Transverse colon (tissue), 4 donors: ENCODE measurements at regions not wholly inside any gene's neighbourhood (a gene's known extent, or its start where the extent isn't known, plus 50 kb on each side); places are given as distances from the start of the nearest gene placed in this dataset.

ENCODE experiments used
- DNase-seq: peaks from one replicate; pipeline ENCODE4 v3.0.0-alpha.2; 2019
- H3K27ac ChIP-seq, 4 donors: fragments of 200-600 bp; sonication (generic); 2 replicates each; pipeline ENCODE4 v1.5.1; 2016 to 2018; ENCODE audit warnings: inconsistent platforms in 4 of 4
- H3K27me3 ChIP-seq: fragments of 200-600 bp; sonication (generic); 2 replicates; pipeline ENCODE4 v1.5.1; 2017; ENCODE audit warnings: inconsistent platforms
- H3K36me3 ChIP-seq, 4 donors: fragments of 200-600 bp; sonication (generic); 2 replicates each; pipeline ENCODE4 v1.5.1; 2017 to 2019; ENCODE audit warnings: inconsistent platforms in 4 of 4
- H3K4me1 ChIP-seq, 4 donors: fragments of 200-600 bp; sonication (generic); 2 replicates each; pipeline ENCODE4 v1.5.1; 2017 to 2020; ENCODE audit warnings: inconsistent platforms in 4 of 4
- H3K4me3 ChIP-seq, 4 donors: fragments of 200-600 bp; sonication (generic); 1 replicate in 1 of 4; 2 replicates in 3 of 4; pipeline versions ENCODE4 v1.5.1 to v1.6.1; 2017 to 2019; ENCODE audit warnings: inconsistent platforms in 4 of 4
- H3K9me3 ChIP-seq, 2 donors: fragments of 200-600 bp; sonication (generic); 2 replicates each; pipeline ENCODE4 v1.5.1; 2017 to 2019; ENCODE audit warnings: inconsistent platforms in 2 of 2
- EP300 ChIP-seq: sonication (generic); formaldehyde crosslinking; IDR thresholded peaks from one replicate; pipeline ENCODE4 v1.6.1; 2017; ENCODE audit warnings: antibody characterized with exemption, low read depth
- POLR2A ChIP-seq: fragments of 450-650 bp; IDR thresholded peaks from one replicate; pipeline ENCODE4 v1.6.1; 2016; ENCODE audit warnings: antibody characterized with exemption, mild to moderate bottlenecking, moderate library complexity
- POLR2AphosphoS5 ChIP-seq, 3 donors: sonication (generic); formaldehyde crosslinking; IDR thresholded peaks; one replicate each; pipeline ENCODE4 v1.6.1; 2016; ENCODE audit warnings: antibody characterized with exemption in 3 of 3
- WGBS, 2 donors: methylation state at CpG; one replicate each; pipeline ENCODE4 v1.1.5; 2018; ENCODE audit warnings: low coverage in 1 of 2; 5-methylcytosine and 5-hydroxymethylcytosine counted together
- in situ Hi-C, 4 donors: fragments of 200-750 bp; cut with MboI; loops; one replicate each; pipeline versions ENCODE4 v1.15.0 to v1.15.1; 2017; ENCODE audit warnings: low sequenced_read_pairs in 3 of 4, low pct_ligation_motif_present in 1 of 4, low pct_unique_long_range_greater_than_20kb in 1 of 4
- intact Hi-C: fragments of 100-400 bp; cut with DNase I; formaldehyde crosslinking; loops from one replicate; pipeline ENCODE4 v1.15.1; 2023; ENCODE audit warnings: low total_unique reads
- TF ChIP-seq, protein P1 (sequence below), 5 experiments: fragments of 200-600 bp in 3 of 5; fragments of 450-650 bp in 2 of 5; sonication (generic) in 3 of 5; IDR thresholded peaks; 1 replicate in 2 of 5; 2 replicates in 3 of 5; pipeline ENCODE4 v1.5.1; 2016 to 2017; ENCODE audit warnings: antibody characterized with exemption in 5 of 5, inconsistent platforms in 3 of 5, mild to moderate bottlenecking in 2 of 5, moderate library complexity in 1 of 5

DNA sequence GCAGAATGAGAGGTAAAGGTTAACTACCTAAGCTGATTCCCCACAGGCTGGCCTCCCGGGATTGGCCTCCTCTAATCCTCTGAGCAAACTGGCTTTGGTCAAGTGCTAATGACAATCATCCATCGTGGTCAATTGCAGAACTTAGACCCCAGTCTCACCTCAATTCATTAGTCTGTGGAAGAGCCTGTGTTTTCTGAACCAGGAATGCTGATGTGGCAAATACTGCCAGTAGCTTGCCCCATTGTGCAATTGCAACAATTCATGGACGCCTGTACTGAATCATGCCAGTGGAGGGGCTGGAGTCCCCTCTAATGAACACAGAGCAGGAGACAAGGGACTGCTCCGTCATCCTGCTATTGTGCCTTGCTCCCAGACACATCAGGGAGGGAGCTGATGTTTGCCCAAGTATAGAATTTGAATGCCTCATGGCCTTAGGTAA, 1256.5 kb downstream of the EFNB2 start:
- no peaks in the 10 kb centered on the region for H3K36me3 ChIP-seq
- intact Hi-C loops, result no loop called here
- no peak overlapping the region for H3K4me3 ChIP-seq
- DNase-seq, result no peak
- 65% methylated on average over 4 of the region's 4 CpGs; no CpG with 5 or more reads in 1 of the 2 donors for WGBS, 2 donors
- H3K27ac ChIP-seq, result no peak overlapping the region
- no peaks in the 10 kb centered on the region for H3K9me3 ChIP-seq
- H3K4me1 ChIP-seq, result no peaks in the 10 kb centered on the region
- TF ChIP-seq, protein P1, sequence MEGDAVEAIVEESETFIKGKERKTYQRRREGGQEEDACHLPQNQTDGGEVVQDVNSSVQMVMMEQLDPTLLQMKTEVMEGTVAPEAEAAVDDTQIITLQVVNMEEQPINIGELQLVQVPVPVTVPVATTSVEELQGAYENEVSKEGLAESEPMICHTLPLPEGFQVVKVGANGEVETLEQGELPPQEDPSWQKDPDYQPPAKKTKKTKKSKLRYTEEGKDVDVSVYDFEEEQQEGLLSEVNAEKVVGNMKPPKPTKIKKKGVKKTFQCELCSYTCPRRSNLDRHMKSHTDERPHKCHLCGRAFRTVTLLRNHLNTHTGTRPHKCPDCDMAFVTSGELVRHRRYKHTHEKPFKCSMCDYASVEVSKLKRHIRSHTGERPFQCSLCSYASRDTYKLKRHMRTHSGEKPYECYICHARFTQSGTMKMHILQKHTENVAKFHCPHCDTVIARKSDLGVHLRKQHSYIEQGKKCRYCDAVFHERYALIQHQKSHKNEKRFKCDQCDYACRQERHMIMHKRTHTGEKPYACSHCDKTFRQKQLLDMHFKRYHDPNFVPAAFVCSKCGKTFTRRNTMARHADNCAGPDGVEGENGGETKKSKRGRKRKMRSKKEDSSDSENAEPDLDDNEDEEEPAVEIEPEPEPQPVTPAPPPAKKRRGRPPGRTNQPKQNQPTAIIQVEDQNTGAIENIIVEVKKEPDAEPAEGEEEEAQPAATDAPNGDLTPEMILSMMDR (IDR thresholded peaks at IDR 0.05), result no peak
- TF ChIP-seq EP300, result no peak
- TF ChIP-seq POLR2AphosphoS5 (IDR thresholded peaks at IDR 0.05), result no peak
- TF ChIP-seq POLR2A, result no peak
- no peaks in the 10 kb centered on the region for H3K27me3 ChIP-seq
- in situ Hi-C loops, result no loop called here

- intact Hi-C loops, result no loop called here
- H3K9me3 ChIP-seq, result no peaks in the 10 kb centered on the region
- 80 to 83% methylated on average over 3 of the region's 3 CpGs for WGBS, 2 donors
- H3K4me3 ChIP-seq, result no peak overlapping the region
- TF ChIP-seq POLR2A (no peak), EP300 (no peak), POLR2AphosphoS5 (IDR thresholded peaks at IDR 0.05) (no peak)
- TF ChIP-seq, protein P1 (IDR thresholded peaks at IDR 0.05), result no peak
- DNase-seq, result no peak
- in situ Hi-C loops, result no loop called here
- no peaks in the 10 kb centered on the region for H3K36me3 ChIP-seq
- H3K27me3 ChIP-seq, result no peaks in the 10 kb centered on the region
- no peaks in the 10 kb centered on the region for H3K4me1 ChIP-seq
- no peak overlapping the region for H3K27ac ChIP-seq
Observed at GRCh38 chr13:105276571-105276970, 1258.9 kb downstream of the EFNB2 start.

DNA sequence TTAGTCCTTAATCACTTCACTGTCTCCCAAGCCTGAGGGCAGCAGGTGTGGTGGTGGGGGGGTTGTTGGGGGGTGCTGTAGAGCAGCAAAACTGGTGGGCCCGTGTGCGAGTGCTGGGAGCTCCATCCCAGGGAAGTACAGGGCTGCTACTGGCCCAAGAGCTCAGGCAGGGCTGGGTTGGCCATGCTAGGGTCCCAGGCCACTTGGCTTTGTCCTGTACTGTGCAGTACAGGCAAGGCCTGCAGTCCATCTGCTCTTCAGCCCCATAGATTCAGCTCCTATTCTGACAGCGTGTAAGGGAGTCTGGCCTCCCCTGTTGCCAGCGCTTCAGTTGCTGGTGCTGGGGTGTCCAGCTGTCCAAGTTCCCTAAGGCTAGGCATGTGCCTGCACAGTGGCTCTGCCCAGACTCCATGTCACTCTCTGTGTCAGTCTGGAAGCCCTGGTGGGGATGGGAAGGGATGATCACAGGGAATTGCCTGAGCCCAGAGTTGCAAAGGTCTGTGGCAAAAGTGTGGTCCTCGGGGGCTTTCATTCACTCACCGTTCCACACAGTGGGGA, 1261.7 kb downstream of the EFNB2 start:
- intact Hi-C loops (no loop called here), in situ Hi-C loops (no loop called here)
- 92% methylated on average over 6 of the region's 6 CpGs; no CpG with 5 or more reads in 1 of the 2 donors for WGBS, 2 donors

DNA sequence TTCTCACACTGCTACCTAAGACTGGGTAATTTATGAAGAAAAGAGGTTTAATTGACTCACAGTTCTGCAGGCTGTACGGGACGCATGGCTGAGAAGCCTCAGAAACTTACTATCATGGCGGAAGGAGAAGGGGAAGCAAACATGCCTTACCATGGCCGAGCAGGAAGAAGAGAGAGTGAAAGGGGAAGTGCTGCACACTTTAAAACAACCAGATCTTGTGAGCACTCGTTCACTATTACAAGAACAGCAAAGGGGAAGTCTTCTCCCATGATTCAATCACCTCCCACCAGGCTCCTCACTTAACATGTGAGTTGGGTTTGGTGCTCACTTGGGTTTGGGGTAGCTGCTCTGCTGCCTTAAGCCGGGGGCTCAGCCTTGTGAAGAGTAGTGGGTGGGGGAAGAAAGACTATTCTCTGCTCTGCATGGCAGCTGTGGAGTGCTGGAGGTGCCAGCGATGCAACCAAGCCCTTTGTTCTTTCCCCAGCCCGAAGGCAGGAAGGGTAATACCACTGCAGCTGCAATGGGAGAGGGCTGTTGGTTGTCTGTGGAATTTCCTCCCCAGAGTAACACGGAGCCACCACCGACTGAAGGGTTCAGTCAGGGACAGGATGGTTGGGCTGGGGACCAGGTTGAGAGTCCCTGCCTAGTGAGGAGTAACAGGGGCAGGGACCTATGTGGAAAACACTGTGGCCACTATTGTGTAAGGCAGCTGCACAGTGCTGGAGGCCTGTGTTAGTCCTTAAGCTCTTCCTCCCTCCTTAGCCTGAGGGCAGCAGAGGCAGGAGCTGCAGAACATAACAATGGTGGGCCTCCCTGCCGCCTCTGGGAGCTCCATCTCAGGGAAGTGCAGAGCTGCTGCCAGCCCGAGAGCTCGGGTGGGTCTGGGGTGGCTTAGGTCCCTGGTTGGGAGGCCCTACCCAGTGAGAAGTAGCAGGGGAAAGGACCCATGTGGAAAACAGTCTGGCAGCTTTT, 1262.5 kb downstream of the EFNB2 start:
- H3K27me3 ChIP-seq, result no peaks in the 10 kb centered on the region
- intact Hi-C loops, result no loop called here
- H3K27ac ChIP-seq, result no peak overlapping the region
- DNase-seq, result no peak
- no peaks in the 10 kb centered on the region for H3K4me1 ChIP-seq
- WGBS, 2 donors, result 68 to 90% methylated on average over 5 to 13 of the region's 13 CpGs
- in situ Hi-C loops, result no loop called here
- TF ChIP-seq, protein P1 (IDR thresholded peaks at IDR 0.05), result no peak
- TF ChIP-seq POLR2AphosphoS5 (IDR thresholded peaks at IDR 0.05) (no peak), EP300 (no peak), POLR2A (no peak)
- H3K9me3 ChIP-seq, result no peaks in the 10 kb centered on the region
- no peaks in the 10 kb centered on the region for H3K36me3 ChIP-seq
- H3K4me3 ChIP-seq, result no peak overlapping the region

More for the DNA sequence above, 1261.7 kb downstream of the EFNB2 start:
- no peak for DNase-seq
- TF ChIP-seq EP300 (no peak), POLR2AphosphoS5 (IDR thresholded peaks at IDR 0.05) (no peak)
- Histone ChIP-seq H3K4me1 (no peaks in the 10 kb centered on the region), H3K9me3 (no peaks in the 10 kb centered on the region), H3K36me3 (no peaks in the 10 kb centered on the region), H3K27me3 (no peaks in the 10 kb centered on the region), H3K4me3 (no peak overlapping the region), H3K27ac (no peak overlapping the region)
